ENCODE measurements at regions not wholly inside any gene's neighbourhood (a gene's known extent, or its start where the extent isn't known, plus 50 kb on each side); places are given as distances from the start of the nearest gene placed in this dataset.

DNA sequence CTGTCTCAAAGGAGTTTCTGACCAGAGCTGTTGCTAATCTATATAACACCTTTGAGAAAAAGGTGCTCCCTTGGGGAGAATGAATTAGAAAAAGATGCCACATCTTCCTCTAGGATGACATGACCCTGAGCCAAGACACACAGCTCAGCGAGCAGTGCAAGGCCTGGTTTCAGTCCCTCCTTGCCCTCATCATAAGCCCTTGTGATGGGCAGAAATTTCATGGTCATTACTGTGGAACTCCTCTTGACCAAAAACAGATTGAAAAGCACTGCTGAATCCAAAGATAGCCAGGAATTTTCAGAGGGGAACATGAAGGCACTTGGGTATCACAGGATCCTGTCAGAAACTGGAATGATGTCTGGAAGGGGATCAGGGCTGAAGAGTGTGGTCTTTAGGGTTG is 74.1 kb upstream of the IRX6 start (continued):
- TF ChIP-seq, protein P1, sequence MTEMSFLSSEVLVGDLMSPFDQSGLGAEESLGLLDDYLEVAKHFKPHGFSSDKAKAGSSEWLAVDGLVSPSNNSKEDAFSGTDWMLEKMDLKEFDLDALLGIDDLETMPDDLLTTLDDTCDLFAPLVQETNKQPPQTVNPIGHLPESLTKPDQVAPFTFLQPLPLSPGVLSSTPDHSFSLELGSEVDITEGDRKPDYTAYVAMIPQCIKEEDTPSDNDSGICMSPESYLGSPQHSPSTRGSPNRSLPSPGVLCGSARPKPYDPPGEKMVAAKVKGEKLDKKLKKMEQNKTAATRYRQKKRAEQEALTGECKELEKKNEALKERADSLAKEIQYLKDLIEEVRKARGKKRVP (CRISPR knock-in tag; IDR thresholded peaks at IDR 0.05): no peak
- TF ChIP-seq BCL6 (CRISPR knock-in tag; IDR thresholded peaks at IDR 0.05) (no peak), ELF1 (tag; IDR thresholded peaks at IDR 0.05) (no peak), ZNF24 (IDR thresholded peaks at IDR 0.05) (no peak), GATAD2A (IDR thresholded peaks at IDR 0.05) (no peak), SRSF1 (IDR thresholded peaks at IDR 0.05; ENCODE audit: low read depth, low read length) (no peak), ZNF124 (CRISPR knock-in tag; IDR thresholded peaks at IDR 0.05) (no peak)

DNA sequence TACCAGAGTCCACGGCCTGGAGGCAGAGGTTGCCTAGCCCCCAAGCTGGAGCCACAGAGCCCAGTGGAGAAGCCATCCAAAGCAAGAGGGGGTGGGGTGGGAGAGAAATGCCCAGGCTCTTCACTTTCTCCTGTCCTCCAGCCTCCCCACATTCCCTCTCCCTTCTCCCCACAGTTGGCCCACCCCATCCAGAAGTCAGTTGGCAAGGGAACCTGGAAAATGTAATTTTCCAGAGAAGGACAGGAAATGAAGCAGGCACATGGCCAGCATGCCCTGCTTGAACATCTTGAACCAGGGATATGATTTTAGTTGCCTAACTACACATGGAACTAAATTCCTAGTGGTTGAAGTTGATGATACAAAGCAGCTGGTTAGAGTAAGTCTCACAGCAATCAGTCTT is 73.3 kb upstream of the IRX6 start:
- H2AFZ ChIP-seq (ENCODE audit: low read depth, low read length): no peak overlapping the region
- H3K79me2 ChIP-seq (ENCODE audit: control insufficient read depth, insufficient read depth, low read length): no peaks in the 10 kb centered on the region
- in situ Hi-C loops (cut with MboI): no loop called here
- TF ChIP-seq RBM22 (IDR thresholded peaks at IDR 0.05; ENCODE audit: low read depth, low read length, poor library complexity, severe bottlenecking) (no peak), NR2F6 (CRISPR knock-in tag; IDR thresholded peaks at IDR 0.05) (no peak)
- no peak for ATAC-seq
- H3K9me3 ChIP-seq (replicated peaks; ENCODE audit: control insufficient read depth, insufficient read depth, low read depth, low read length): no peaks in the 10 kb centered on the region
- H3K27me3 ChIP-seq (ENCODE audit: control insufficient read depth in 2 of 2, insufficient read depth in 2 of 2, low read length in 2 of 2): no peaks in the 10 kb centered on the region
- H3K9me1 ChIP-seq (ENCODE audit: control insufficient read depth, insufficient read depth, low read length): no peaks in the 10 kb centered on the region
- H3K36me3 ChIP-seq (ENCODE audit: control insufficient read depth, insufficient read depth, low read length): no peaks in the 10 kb centered on the region
- CTCF ChIA-PET (ENCODE audit: low intra/inter-chr PET ratio): no interaction called here
- intact Hi-C loops (cut with micrococcal nuclease): loop anchor here (10.0 kb wide), 1 partner anchor 136 kb away; no protein-coding TSS in a partner anchor
- H3K4me3 ChIP-seq: no peak overlapping the region
- POLR2A ChIA-PET: no interaction called here
- WGBS (ENCODE audit: insufficient coverage, low coverage, missing lambda C conversion rate): 0% methylated on average over 1 of the region's 1 CpG
- no TSS peak for BruUV-seq (replicated peaks)
- H3K9ac ChIP-seq (ENCODE audit: insufficient read depth in 1 of 2, low read depth in 2 of 2, low read length in 2 of 2): no peak overlapping the region
- no peaks in the 10 kb centered on the region for H4K20me1 ChIP-seq (replicated peaks; ENCODE audit: control insufficient read depth, insufficient read depth, low read length)
- DNase-seq (ENCODE audit: extremely low read depth in 1 of 4, low spot score in 3 of 4): no peak
- H3K27ac ChIP-seq (ENCODE audit: extremely low read depth, low read depth, low read length): no peak overlapping the region
- no peak overlapping the region for H3K4me2 ChIP-seq (ENCODE audit: insufficient read depth, low read length)
- FAIRE-seq: no peak
- no peaks in the 10 kb centered on the region; a peak in 1 of 5 replicates for H3K4me1 ChIP-seq (replicated peaks in 1 of 2; ENCODE audit: control insufficient read depth in 2 of 2, insufficient read depth in 2 of 2, low read length in 2 of 2)

All from K562 (cell line).